Esophagus muscularis mucosa (tissue), 4 donors: ENCODE measurements at regions not wholly inside any gene's neighbourhood (a gene's known extent, or its start where the extent isn't known, plus 50 kb on each side); places are given as distances from the start of the nearest gene placed in this dataset.

Experiments used
- CTCF ChIP-seq, 3 experiments: fragments of 200-600 bp in 2 of 3; fragments of 450-650 bp in 1 of 3; sonication (generic) in 2 of 3; IDR thresholded peaks; one replicate each; pipeline ENCODE4 v1.5.1; 2017 to 2019; ENCODE audit warnings: antibody characterized with exemption in 3 of 3, mild to moderate bottlenecking in 2 of 3, moderate library complexity in 1 of 3
- EP300 ChIP-seq: sonication (generic); formaldehyde crosslinking; IDR thresholded peaks from one replicate; pipeline ENCODE4 v1.6.1; 2017; ENCODE audit warnings: antibody characterized with exemption
- POLR2A ChIP-seq: fragments of 450-650 bp; IDR thresholded peaks from one replicate; pipeline ENCODE4 v1.6.1; 2017; ENCODE audit warnings: antibody characterized with exemption, moderate library complexity, mild to moderate bottlenecking, low read depth
- POLR2AphosphoS5 ChIP-seq, 2 donors: sonication (generic); formaldehyde crosslinking; IDR thresholded peaks; one replicate each; pipeline ENCODE4 v1.6.1; 2017; ENCODE audit warnings: antibody characterized with exemption in 2 of 2

GRCh38 chr5:155954701-155955445 is 372.1 kb upstream of the SGCD start:
- TF ChIP-seq CTCF (IDR thresholded peaks at IDR 0.05) (no peak), EP300 (no peak), POLR2A (no peak), POLR2AphosphoS5 (IDR thresholded peaks at IDR 0.05) (no peak)
